Thymus (tissue), 11 donors: ENCODE measurements at regions not wholly inside any gene's neighbourhood (a gene's known extent, or its start where the extent isn't known, plus 50 kb on each side); places are given as distances from the start of the nearest gene placed in this dataset.

Experiments
- DNase-seq, 9 donors: peaks; one replicate each; pipeline ENCODE4 v3.0.0-alpha.2; 2013; ENCODE audit warnings: low spot score in 9 of 9, low read depth in 6 of 9, missing footprints in 1 of 9
- H3K27ac ChIP-seq, 2 donors: one replicate each; pipeline ENCODE4 v1.5.1; 2013; ENCODE audit warnings: control low read depth in 1 of 2, low read depth in 1 of 2, low read length in 1 of 2, mild to moderate bottlenecking in 1 of 2, moderate library complexity in 1 of 2
- H3K27me3 ChIP-seq, 2 donors: one replicate each; pipeline ENCODE4 v1.5.1; 2013; ENCODE audit warnings: low read length in 1 of 2; ENCODE audit not compliant: control insufficient read depth in 2 of 2, insufficient read depth in 1 of 2
- H3K36me3 ChIP-seq, 2 donors: one replicate each; pipeline ENCODE4 v1.5.1; 2013; ENCODE audit warnings: low read length in 1 of 2, mild to moderate bottlenecking in 1 of 2, moderate library complexity in 1 of 2; ENCODE audit not compliant: control insufficient read depth in 2 of 2, insufficient read depth in 2 of 2
- H3K4me1 ChIP-seq, 2 donors: one replicate each; pipeline ENCODE4 v1.5.1; 2013; ENCODE audit warnings: low read length in 2 of 2; ENCODE audit not compliant: control insufficient read depth in 2 of 2, insufficient read depth in 2 of 2
- H3K4me3 ChIP-seq, 2 donors: one replicate each; pipeline ENCODE4 v1.5.1; 2013; ENCODE audit warnings: low read length in 2 of 2, control low read depth in 1 of 2, mild to moderate bottlenecking in 1 of 2
- H3K9me3 ChIP-seq, 2 donors: one replicate each; pipeline ENCODE4 v1.5.1; 2013; ENCODE audit warnings: low read length in 1 of 2, mild to moderate bottlenecking in 1 of 2; ENCODE audit not compliant: control insufficient read depth in 2 of 2, insufficient read depth in 1 of 2
- WGBS: extraction: QIAGEN DNeasy Blood & Tissue Kit; methylation state at CpG from one replicate; pipeline ENCODE4 v1.1.7; 2013; 5-methylcytosine and 5-hydroxymethylcytosine counted together
- donor health status: healthy.

DNA sequence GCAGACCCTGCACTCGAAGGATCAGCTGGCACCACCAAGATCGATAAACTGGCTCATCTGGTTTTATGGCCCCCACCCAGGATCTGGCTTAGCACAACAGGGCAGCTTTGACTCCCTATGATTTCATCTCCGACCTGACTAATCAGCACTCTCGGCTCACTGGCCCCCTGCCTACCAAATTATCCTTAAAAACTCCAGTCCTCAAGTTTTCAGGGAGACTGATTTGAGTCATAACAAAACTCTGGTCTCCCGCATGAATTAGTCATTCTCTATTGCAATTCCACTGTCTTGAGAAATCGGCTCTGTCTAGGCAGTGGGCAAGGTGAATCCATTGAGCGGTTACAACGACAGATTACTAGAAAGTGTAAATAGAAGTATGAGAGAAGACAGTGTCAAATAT is 521.9 kb upstream of the RGMA start:
- no peak overlapping the region for H3K4me3 ChIP-seq
- H3K27me3 ChIP-seq: no peaks in the 10 kb centered on the region
- no peaks in the 10 kb centered on the region for H3K4me1 ChIP-seq
- H3K36me3 ChIP-seq: no peaks in the 10 kb centered on the region
- no peak overlapping the region for H3K27ac ChIP-seq
- H3K9me3 ChIP-seq: no peaks in the 10 kb centered on the region
- no peak for DNase-seq
- 96% methylated on average over 8 of the region's 8 CpGs for WGBS

DNA sequence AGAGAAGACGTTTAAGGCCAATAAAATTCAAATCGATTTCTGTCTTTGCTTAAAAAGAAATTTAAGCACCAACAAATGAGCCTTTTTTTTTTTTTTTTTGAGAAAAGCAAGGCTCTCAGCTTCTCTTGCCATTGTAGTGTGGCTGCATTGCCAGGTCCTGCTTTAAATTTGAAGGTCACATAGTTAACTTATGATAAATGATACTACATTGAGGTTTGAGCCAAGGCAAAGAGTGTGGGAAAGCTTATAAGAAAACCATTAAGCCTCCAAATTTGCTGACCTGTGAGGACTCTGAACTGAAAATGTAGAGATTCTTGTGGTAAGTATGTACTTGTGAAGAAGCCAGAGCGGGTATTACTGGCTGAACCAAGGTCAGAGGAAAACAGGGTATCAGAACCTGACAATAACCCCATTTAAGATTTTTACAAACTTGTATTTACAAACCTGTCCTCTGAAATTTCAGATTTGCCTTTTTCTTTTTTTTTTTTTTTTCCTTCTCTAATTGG is 519.7 kb upstream of the RGMA start:
- Histone ChIP-seq H3K27ac (no peak overlapping the region), H3K36me3 (no peaks in the 10 kb centered on the region), H3K9me3 (no peaks in the 10 kb centered on the region), H3K4me1 (no peaks in the 10 kb centered on the region), H3K27me3 (no peaks in the 10 kb centered on the region), H3K4me3 (no peak overlapping the region)
- 94% methylated on average over 3 of the region's 3 CpGs for WGBS
- no peak for DNase-seq

DNA sequence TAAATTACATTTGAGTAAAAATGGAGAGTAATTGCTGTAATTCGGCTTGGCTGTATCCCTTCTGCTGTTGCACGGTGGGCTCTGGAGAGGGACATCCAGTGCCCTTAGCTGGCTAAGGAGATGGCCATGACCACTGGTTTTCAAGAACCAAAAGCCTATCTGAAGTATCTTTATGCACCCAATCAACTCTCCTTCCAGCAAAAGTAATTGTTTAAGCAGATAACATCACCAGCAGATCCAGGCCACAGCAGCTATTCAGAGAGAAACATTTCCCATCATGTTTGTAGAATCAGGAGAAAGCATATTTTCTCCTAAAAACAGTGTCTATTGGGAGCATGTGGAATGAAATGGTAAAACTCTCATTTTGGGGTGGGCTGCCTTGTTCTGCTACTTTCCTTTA is 514.5 kb upstream of the RGMA start:
- Histone ChIP-seq H3K9me3 (no peaks in the 10 kb centered on the region), H3K4me1 (no peaks in the 10 kb centered on the region), H3K27ac (no peak overlapping the region), H3K36me3 (no peaks in the 10 kb centered on the region), H3K27me3 (no peaks in the 10 kb centered on the region), H3K4me3 (no peak overlapping the region)
- WGBS: 90% methylated on average over 2 of the region's 2 CpGs
- no peak for DNase-seq

DNA sequence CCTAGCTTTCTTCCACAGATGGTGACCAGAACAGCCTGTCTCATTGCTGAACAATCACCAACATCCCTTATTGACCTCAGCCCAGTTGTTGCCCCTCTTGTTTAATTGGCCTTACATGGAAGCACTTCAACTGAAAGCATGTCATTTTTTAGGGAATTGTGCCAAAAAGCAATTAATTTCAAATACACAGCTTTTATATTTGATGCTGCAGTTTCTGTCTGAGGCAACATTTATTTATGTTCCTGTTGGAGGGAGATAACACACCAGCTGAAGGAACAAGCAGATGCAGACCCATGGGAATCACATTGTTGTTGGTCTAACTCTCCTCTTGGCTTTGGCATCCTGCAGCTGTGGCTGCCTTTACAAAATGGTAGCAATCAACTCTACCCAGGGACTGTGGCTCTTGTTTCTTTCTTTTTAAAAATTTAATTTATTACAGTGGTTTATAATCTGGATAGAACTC is 498.1 kb upstream of the RGMA start:
- Histone ChIP-seq H3K27me3 (no peaks in the 10 kb centered on the region), H3K4me1 (no peaks in the 10 kb centered on the region), H3K4me3 (no peak overlapping the region), H3K36me3 (no peaks in the 10 kb centered on the region), H3K27ac (no peak overlapping the region), H3K9me3 (no peaks in the 10 kb centered on the region)
- DNase-seq: no peak

DNA sequence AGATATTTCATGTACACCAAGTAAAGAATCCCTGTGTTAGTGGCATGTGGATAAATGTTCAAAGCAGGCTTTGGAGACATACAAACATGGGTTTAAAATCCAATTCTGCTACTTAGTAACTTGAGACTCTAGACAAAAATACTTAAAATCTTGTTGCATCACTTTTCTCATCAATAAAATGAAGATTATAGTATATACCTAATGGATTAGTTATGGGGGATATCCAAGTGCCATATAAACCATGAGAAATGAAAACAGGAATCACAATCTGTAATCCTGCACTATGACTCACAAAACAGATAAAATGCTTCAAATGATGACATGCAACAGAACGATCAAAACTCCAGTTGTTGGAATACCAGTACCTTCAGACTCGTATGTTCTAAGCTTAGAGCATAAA is 496.0 kb upstream of the RGMA start:
- H3K27me3 ChIP-seq: no peaks in the 10 kb centered on the region
- 97% methylated on average over 2 of the region's 2 CpGs for WGBS
- no peaks in the 10 kb centered on the region for H3K9me3 ChIP-seq
- H3K4me1 ChIP-seq: no peaks in the 10 kb centered on the region
- no peaks in the 10 kb centered on the region for H3K36me3 ChIP-seq
- H3K27ac ChIP-seq: no peak overlapping the region
- H3K4me3 ChIP-seq: no peak overlapping the region
- DNase-seq: no peak

DNA sequence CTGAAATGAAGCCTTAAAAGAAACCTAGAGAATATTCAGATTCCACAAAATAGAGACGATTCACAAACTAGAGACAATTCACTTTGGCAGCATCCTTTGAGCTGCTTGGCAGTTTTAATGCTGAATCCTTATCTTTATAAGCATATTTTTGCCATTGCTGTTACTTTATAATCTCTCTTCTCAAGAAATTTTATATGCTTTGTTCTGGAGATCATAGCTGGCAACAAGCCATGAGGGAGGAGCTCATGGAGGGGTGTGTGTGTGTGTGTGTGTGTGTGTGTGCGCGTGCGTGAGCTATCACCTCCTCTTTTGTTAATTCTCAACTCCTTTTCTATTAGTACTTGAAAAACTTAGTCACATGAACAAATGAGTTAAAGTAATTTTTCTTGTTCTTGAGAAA is 495.0 kb upstream of the RGMA start:
- no peak overlapping the region for H3K27ac ChIP-seq
- no peaks in the 10 kb centered on the region for H3K27me3 ChIP-seq
- no peaks in the 10 kb centered on the region for H3K9me3 ChIP-seq
- H3K36me3 ChIP-seq: no peaks in the 10 kb centered on the region
- no peaks in the 10 kb centered on the region for H3K4me1 ChIP-seq
- no peak for DNase-seq
- H3K4me3 ChIP-seq: no peak overlapping the region
- WGBS: 88% methylated on average over 4 of the region's 4 CpGs

DNA sequence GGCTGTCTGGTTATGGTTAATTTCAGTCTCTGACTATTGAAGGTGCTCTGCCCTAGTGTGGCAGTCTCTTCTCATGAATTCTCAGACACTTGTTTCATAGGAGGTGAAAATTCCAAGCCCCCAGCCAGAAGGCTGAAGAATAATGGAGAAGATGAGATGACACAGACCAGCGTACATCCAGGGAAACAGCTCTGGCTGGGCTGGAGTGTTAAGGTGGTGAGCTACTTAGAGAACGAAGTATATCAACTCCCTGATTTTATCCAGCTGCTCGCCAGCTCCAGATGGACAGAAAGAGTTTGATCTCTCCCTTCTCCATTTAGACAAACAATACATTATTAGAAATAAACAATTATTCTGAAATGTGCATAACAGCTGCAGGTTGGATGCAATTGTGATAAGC is 494.5 kb upstream of the RGMA start:
- Histone ChIP-seq H3K36me3 (no peaks in the 10 kb centered on the region), H3K9me3 (no peaks in the 10 kb centered on the region), H3K4me3 (no peak overlapping the region), H3K27ac (no peak overlapping the region), H3K4me1 (no peaks in the 10 kb centered on the region), H3K27me3 (no peaks in the 10 kb centered on the region)
- DNase-seq: no peak
- 90% methylated on average over 3 of the region's 3 CpGs for WGBS

DNA sequence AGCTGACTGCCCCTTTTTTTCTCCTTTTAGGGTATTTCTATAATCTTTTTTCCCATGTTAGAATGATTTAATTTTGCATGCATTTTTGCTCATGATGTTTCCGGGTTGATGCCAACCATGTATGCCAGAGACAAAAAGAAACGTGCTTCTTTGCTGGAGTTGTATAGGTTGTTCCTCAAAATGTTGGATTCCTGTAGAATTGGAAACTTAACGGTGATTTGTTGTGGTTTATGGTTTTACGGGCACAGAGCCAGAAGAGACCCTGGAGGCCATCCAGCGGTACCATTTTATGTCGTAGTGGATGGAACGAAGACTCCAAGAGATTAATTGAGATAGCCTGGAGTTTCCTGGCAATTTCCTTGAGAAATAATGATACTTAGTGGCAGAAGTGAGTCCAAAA is 481.5 kb upstream of the RGMA start:
- Histone ChIP-seq H3K4me3 (no peak overlapping the region), H3K27me3 (no peaks in the 10 kb centered on the region), H3K9me3 (no peaks in the 10 kb centered on the region), H3K4me1 (no peaks in the 10 kb centered on the region), H3K36me3 (no peaks in the 10 kb centered on the region), H3K27ac (no peak overlapping the region)
- no peak for DNase-seq
- 87% methylated on average over 7 of the region's 7 CpGs for WGBS

DNA sequence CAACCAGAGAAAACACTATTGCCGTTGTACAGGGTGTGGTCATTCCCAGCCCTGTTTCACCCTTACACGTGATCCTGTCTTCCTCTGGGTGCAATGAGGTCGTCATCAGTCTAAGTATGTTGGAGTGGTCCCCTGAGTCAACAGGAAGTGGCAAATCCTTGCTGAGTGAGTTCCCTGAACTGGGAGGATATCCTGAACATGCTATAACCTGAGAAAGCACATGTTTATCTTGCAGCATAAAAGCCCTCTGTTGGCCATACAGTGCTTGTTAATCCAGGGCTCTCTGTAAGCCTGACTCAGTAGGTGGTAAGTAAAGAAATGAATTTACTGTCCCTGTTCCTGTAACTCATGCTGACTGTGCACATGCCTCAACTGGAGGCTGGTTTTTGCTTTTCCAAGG is 477.8 kb upstream of the RGMA start:
- Histone ChIP-seq H3K27ac (no peak overlapping the region), H3K4me1 (no peaks in the 10 kb centered on the region), H3K36me3 (no peaks in the 10 kb centered on the region), H3K9me3 (no peaks in the 10 kb centered on the region), H3K4me3 (no peak overlapping the region), H3K27me3 (no peaks in the 10 kb centered on the region)
- WGBS: 56% methylated on average over 3 of the region's 3 CpGs
- DNase-seq: no peak

DNA sequence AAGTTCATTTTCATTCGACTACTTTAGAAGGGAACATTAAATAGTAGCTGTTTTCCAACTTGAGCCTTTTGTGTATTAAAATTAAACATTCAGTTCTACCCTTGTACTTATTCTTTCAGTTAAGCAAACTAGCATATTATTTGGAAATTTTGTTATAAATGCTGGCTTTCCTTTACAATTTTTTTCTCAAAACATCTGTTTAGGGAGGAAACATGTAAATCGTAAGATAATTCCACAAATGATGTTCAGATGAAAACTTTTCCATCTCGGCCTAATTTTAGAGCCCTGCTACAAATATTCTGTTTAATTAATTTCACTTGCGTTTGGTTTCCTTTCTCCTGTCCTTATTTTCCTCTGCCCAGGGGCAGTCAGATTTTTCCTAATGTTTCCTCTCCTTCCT is 476.2 kb upstream of the RGMA start:
- Histone ChIP-seq H3K27ac (no peak overlapping the region), H3K4me1 (no peaks in the 10 kb centered on the region), H3K4me3 (no peak overlapping the region), H3K36me3 (no peaks in the 10 kb centered on the region), H3K9me3 (no peaks in the 10 kb centered on the region), H3K27me3 (no peaks in the 10 kb centered on the region)
- no peak for DNase-seq
- 93% methylated on average over 4 of the region's 4 CpGs for WGBS
